DOHH2 (cell line): ENCODE measurements at regions not wholly inside any gene's neighbourhood (a gene's known extent, or its start where the extent isn't known, plus 50 kb on each side); places are given as distances from the start of the nearest gene placed in this dataset.

Experiments
- H3F3A ChIP-seq: fragments of 200-600 bp; sonication (generic), shearing (Covaris generic); 2 replicates; pipeline ENCODE4 v1.6.0; 2016; ENCODE audit warnings: antibody characterized with exemption, mild to moderate bottlenecking; ENCODE audit not compliant: control insufficient read depth, insufficient read depth
- H3K27ac ChIP-seq: fragments of 200-600 bp; sonication (generic); 2 replicates; pipeline ENCODE4 v1.5.1; 2014; ENCODE audit warnings: low read depth, mild to moderate bottlenecking, low read length, moderate library complexity
- H3K27me3 ChIP-seq: fragments of 200-600 bp; sonication (generic); 2 replicates; pipeline ENCODE4 v1.6.1; 2014; ENCODE audit warnings: mild to moderate bottlenecking, low read length, mixed read lengths; ENCODE audit not compliant: control insufficient read depth
- H3K36me3 ChIP-seq: fragments of 200-600 bp; sonication (generic); 2 replicates; pipeline ENCODE4 v1.6.1; 2014; ENCODE audit warnings: mild to moderate bottlenecking, low read length, moderate library complexity, mixed read lengths; ENCODE audit not compliant: control insufficient read depth
- H3K4me1 ChIP-seq: fragments of 200-600 bp; sonication (generic); 2 replicates; pipeline ENCODE4 v1.6.1; 2014; ENCODE audit warnings: mild to moderate bottlenecking, low read length, mixed read lengths; ENCODE audit not compliant: control insufficient read depth
- H3K4me2 ChIP-seq: fragments of 200-600 bp; sonication (generic); 2 replicates; pipeline ENCODE4 v1.6.0; 2014; ENCODE audit warnings: mild to moderate bottlenecking, low read length, moderate library complexity
- H3K4me3 ChIP-seq: fragments of 200-600 bp; sonication (generic); 2 replicates; pipeline ENCODE4 v1.5.1; 2014; ENCODE audit warnings: mild to moderate bottlenecking, low read length, mixed read lengths
- H3K79me2 ChIP-seq: fragments of 200-600 bp; sonication (generic); 2 replicates; pipeline ENCODE4 v1.6.1; 2014; ENCODE audit warnings: mild to moderate bottlenecking, low read length, mixed read lengths; ENCODE audit not compliant: control insufficient read depth
- H3K9me2 ChIP-seq: fragments of 200-600 bp; sonication (generic); replicated peaks from 2 replicates; pipeline ENCODE4 v1.6.1; 2014; ENCODE audit warnings: mild to moderate bottlenecking, low read length, mixed read lengths; ENCODE audit not compliant: control insufficient read depth
- H3K9me3 ChIP-seq: fragments of 200-600 bp; sonication (generic); 2 replicates; pipeline ENCODE4 v1.6.1; 2014; ENCODE audit warnings: antibody characterized with exemption, low read length, mixed read lengths; ENCODE audit not compliant: control insufficient read depth, insufficient read depth
- H4K20me1 ChIP-seq: fragments of 200-600 bp; sonication (generic); 2 replicates; pipeline ENCODE4 v1.6.0; 2014; ENCODE audit warnings: low read depth, mild to moderate bottlenecking, antibody characterized with exemption, low read length, moderate library complexity; ENCODE audit not compliant: control insufficient read depth, insufficient read depth
- CTCF ChIP-seq: fragments of 200-600 bp; sonication (generic); IDR thresholded peaks from one replicate; pipeline ENCODE4 v1.5.1; 2014; ENCODE audit warnings: antibody characterized with exemption, mild to moderate bottlenecking, low read depth, low read length; ENCODE audit not compliant: poor library complexity, severe bottlenecking
- EZH2phosphoT487 ChIP-seq: fragments of 200-600 bp; sonication (generic); IDR thresholded peaks from 2 replicates; pipeline ENCODE4 v1.6.1; 2017; ENCODE audit warnings: borderline replicate concordance, mild to moderate bottlenecking, antibody characterized with exemption, low read length, moderate library complexity, mixed read lengths

- no peaks in the 10 kb centered on the region for H4K20me1 ChIP-seq
- no peaks in the 10 kb centered on the region for H3K27me3 ChIP-seq
These were observed 702.7 kb downstream of the TMTC2 start for GRCh38 chr12:83389237-83389996.

DNA sequence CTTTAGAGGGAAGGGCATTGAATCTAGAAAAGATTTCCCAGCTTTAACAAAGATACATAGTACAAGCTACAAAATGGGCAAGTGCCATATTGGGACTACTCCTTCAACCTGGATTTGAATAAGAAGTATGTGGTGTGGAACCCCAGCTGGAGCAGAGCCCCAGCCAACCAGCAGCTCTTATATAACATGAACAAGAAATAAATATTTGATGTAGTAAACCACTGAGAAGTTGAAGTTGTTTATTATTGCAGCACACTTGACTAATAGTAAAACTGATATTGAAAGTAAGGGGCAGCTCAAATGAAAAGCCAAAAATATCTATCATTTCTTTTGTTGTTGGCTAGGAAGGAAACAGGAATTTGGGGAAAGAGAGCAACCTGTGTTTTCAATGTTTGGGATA lies 701.8 kb downstream of the TMTC2 start:
- H3K4me3 ChIP-seq, result no peak overlapping the region
- no peak for TF ChIP-seq EZH2phosphoT487
- no peak for TF ChIP-seq CTCF
- no peaks in the 10 kb centered on the region for H3F3A ChIP-seq
- no peaks in the 10 kb centered on the region for H4K20me1 ChIP-seq
- no peaks in the 10 kb centered on the region for H3K9me3 ChIP-seq
- no peaks in the 10 kb centered on the region for H3K36me3 ChIP-seq
- no peaks in the 10 kb centered on the region for H3K27me3 ChIP-seq
- no peaks in the 10 kb centered on the region for H3K4me1 ChIP-seq
- no peaks in the 10 kb centered on the region for H3K9me2 ChIP-seq
- no peaks in the 10 kb centered on the region for H3K79me2 ChIP-seq
- no peak overlapping the region for H3K27ac ChIP-seq
- H3K4me2 ChIP-seq, result no peak overlapping the region

More at GRCh38 chr12:83389237-83389996, 702.7 kb downstream of the TMTC2 start:
- Histone ChIP-seq H3K4me2 (no peak overlapping the region), H3K9me2 (no peaks in the 10 kb centered on the region), H3K36me3 (no peaks in the 10 kb centered on the region), H3F3A (no peaks in the 10 kb centered on the region), H3K4me1 (no peaks in the 10 kb centered on the region), H3K9me3 (no peaks in the 10 kb centered on the region), H3K79me2 (no peaks in the 10 kb centered on the region), H3K27ac (no peak overlapping the region), H3K4me3 (no peak overlapping the region)
- no peak for TF ChIP-seq EZH2phosphoT487
- TF ChIP-seq CTCF, result no peak

DNA sequence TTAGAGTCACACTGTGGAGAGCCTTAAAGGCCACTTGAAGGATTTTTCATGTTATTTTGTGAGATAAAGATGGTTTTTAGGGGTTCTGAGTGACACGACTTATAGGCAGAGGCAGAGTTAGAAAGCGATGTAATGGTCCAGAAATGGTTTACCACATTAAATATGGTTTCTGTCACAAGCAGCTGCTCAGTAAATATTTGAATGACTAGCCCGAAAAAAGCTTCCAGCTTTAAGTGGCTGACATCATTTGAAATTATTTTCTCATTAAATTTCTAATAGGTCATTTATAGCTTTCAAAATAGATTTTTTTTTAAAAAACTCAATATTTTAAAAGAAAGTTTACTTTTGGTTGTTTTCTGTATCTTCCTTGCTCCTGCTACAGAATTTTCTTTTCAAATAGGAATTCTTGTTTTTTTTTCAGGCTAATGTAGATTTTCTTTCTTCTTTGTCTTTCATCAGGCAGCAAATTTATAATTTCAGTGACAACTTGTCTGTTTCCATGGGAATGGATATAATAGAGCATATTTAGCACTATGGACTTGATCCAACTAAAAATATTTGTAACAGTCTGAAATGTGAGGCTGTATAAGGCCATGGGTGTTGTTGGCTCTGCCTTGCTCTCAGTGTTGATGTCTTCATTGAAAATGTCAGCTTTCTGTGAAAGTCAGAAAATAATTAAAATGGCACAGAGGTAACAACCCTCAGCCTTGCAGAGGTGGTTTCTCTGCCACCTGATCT lies 700.0 kb downstream of the TMTC2 start:
- no peak overlapping the region for H3K27ac ChIP-seq
- no peak overlapping the region for H3K4me3 ChIP-seq
- no peaks in the 10 kb centered on the region for H3K9me3 ChIP-seq
- no peaks in the 10 kb centered on the region for H3K4me1 ChIP-seq
- no peaks in the 10 kb centered on the region for H3K79me2 ChIP-seq
- no peaks in the 10 kb centered on the region for H3F3A ChIP-seq
- H3K27me3 ChIP-seq, result no peaks in the 10 kb centered on the region
- TF ChIP-seq CTCF, result no peak
- no peak for TF ChIP-seq EZH2phosphoT487
- no peaks in the 10 kb centered on the region for H4K20me1 ChIP-seq
- no peak overlapping the region for H3K4me2 ChIP-seq
- no peaks in the 10 kb centered on the region for H3K36me3 ChIP-seq
- no peaks in the 10 kb centered on the region for H3K9me2 ChIP-seq
